ENCODE measurements at regions not wholly inside any gene's neighbourhood (a gene's known extent, or its start where the extent isn't known, plus 50 kb on each side); places are given as distances from the start of the nearest gene placed in this dataset.
"Not testable (repeated sequence)": the region's sequence is repeated elsewhere in the genome, so short reads cannot be mapped to it uniquely, and the experiment has no call there.

DNA sequence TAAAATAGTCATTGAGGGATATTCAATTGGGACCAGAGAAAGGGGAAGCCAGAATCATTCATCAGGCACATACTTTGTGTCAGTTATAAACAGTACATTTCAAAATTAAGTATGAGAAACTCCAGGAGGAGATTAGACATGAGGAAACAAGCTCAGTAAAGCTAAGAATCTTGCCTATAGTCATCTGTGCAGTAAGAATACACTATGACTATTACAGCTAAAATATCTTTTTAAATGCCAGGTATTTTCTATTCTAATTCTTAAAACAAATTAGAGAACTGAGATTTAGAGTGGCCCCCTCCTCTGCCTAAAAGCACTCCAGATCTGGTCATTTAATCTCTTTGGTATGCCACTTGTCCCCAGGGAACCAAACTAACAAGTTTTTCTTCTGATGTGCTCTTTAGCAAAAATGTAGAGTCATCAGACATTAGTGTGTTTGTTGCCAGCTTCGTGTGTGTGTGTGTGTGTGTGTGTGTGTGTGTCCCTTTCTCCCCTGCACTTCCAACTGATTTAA, 541.1 kb downstream of the TTLL7 start:
- ATAC-seq; DNase-seq (ENCODE audit: missing footprints); intact Hi-C loops (cut with DNase I): not testable (repeated sequence)

DNA sequence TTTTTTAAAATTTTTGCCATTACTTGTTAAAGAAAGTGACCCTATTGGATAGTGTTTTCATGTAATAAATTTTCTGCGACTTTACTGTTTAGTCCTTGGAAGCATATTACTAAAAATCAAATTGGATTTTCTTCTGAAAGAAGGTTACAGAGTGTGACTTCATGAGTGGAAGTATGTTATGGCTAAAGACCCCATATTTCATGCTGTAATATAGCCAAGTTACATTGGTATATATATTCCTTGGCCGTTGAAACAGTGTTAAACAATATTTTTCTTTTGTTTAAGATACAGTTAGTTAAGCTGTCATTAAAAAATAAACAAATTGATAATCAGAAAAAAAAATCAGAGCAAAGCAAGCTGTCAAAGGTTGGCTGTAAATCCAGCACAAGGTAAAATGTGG, 541.7 kb downstream of the TTLL7 start:
- ATAC-seq; intact Hi-C loops (cut with DNase I): not testable (repeated sequence)

DNA sequence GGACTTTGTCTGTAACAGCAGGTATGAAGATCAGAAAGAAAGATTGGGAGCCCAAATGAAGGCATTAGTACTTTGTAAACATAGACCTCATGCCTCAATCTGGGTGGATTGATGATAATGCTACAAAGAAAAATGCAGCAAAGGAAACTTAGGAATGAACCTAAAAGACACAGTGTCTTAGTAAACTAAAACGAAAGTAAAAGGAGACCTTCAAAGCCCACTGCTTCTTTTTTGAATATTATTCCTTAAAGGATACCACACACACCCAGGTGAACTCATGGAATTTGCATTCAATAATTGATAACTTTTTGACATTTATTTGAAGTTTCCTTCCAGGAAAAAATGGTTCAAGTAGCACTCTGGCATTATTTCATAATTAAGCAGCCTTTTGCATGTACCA, 543.2 kb downstream of the TTLL7 start:
- not testable (repeated sequence) for DNase-seq (ENCODE audit: missing footprints); ATAC-seq

More for the DNA sequence above, 541.7 kb downstream of the TTLL7 start:
- not testable (repeated sequence) for DNase-seq (ENCODE audit: missing footprints)

GRCh38 chr1:83445873-83446272, 553.1 kb downstream of the TTLL7 start:
- ATAC-seq; intact Hi-C loops (cut with DNase I); DNase-seq (ENCODE audit: missing footprints): not testable (repeated sequence)

More for the DNA sequence above, 543.2 kb downstream of the TTLL7 start:
- intact Hi-C loops (cut with DNase I) = not testable (repeated sequence)

GRCh38 chr1:83442412-83442811, 556.5 kb downstream of the TTLL7 start:
- DNase-seq (ENCODE audit: missing footprints); intact Hi-C loops (cut with DNase I); ATAC-seq: not testable (repeated sequence)

DNA sequence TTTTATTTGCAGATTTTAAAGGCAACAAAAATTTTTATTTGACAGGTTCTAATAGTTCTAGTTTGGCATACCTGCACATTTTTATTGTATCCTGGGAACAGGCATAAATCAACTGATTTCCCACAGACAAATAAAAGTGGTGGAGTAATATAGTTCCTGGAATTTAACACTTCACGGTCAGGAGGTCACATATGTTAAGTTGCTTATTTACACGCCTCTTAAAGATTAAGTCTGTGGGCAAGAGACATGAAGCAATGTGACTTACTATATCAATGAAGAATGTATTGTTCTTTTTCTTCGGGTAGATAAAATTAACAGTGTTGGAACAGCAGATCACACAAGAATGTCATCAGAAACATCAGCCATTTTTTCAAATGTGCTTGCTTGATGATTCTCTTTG, 558.3 kb downstream of the TTLL7 start:
- intact Hi-C loops (cut with DNase I); DNase-seq (ENCODE audit: missing footprints); ATAC-seq: not testable (repeated sequence)

GRCh38 chr1:83440021-83440420, 558.9 kb downstream of the TTLL7 start:
- ATAC-seq; DNase-seq (ENCODE audit: missing footprints); intact Hi-C loops (cut with DNase I): not testable (repeated sequence)

DNA sequence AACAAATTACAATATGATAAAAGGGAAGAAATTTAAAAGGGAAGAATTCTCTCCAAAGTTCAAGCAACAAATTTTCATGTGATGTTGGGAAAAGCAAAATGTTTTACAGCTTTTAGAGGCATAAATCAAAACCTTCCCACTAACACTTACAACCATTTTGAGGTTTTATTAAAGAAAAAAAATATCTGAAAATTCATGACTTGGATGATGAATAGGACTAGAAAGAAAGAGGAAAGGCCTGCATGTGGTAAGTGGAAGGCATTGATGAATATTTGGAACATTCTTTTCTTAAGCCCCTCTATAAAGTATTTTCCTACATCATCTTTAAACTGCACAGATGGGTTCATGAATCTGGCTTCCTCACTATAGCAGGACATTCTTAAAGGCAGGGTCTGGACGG, 560.6 kb downstream of the TTLL7 start:
- intact Hi-C loops (cut with DNase I); ATAC-seq: not testable (repeated sequence)

DNA sequence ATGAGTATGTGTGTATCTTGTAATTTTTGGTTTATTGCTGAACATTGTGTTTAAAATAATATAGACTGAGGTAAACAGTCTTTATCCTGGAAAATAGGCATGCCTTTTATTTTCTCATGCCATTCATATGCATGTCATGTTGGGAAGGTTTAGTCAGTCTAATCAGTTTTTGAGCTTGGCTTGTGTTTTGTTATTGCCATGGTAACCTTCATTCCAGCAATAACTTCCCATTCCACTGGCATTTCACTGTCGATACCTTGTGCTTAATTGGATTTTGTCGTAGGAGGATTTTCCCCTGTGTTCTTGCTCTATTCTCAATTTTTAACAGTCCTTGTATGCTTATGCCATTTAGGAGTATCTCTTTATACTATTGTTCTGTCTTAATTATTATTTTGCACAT, 563.6 kb downstream of the TTLL7 start:
- ATAC-seq; DNase-seq (ENCODE audit: missing footprints); intact Hi-C loops (cut with DNase I): not testable (repeated sequence)

More for the DNA sequence above, 560.6 kb downstream of the TTLL7 start:
- not testable (repeated sequence) for DNase-seq (ENCODE audit: missing footprints)

DNA sequence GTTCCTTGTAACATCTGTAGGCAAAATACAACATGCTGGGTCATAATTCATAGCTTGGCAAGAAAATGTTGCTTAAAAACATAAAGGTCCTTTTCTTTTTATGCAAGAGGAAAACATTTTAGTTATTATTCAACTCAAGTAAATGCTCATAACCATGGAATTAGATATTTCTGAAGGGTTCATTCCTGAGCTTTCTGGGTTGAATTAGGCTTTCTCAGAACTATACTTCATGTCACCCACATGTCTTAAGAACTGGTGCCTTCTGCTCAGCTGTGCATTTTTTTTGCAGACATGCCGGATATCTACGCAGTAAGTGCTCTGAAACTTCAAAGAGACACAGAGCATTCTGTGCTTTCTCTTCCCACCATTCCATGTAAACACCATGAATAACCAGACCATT, 571.4 kb downstream of the TTLL7 start:
- not testable (repeated sequence) for ATAC-seq

DNA sequence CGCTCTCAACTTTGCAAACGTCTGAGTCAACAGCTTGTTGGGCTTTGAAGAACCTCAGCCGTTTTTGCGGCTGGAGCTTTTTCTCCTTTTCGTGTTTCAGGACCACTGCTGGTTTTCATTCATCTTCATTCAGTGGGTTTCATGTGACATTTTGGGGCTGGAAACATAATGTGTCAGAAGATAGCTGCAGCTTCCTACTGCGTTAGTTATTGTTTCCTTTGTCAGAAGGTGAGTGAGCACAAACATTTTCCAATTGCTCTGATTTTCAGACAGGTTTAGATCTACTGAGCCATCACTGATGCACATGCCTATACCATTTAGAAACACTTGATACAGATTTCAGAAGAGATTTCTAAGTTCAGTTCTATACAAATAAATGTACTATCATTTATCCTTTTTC, 575.5 kb downstream of the TTLL7 start:
- DNase-seq (ENCODE audit: missing footprints); intact Hi-C loops (cut with DNase I); ATAC-seq: not testable (repeated sequence)

More for the DNA sequence above, 571.4 kb downstream of the TTLL7 start:
- intact Hi-C loops (cut with DNase I); DNase-seq (ENCODE audit: missing footprints): not testable (repeated sequence)

DNA sequence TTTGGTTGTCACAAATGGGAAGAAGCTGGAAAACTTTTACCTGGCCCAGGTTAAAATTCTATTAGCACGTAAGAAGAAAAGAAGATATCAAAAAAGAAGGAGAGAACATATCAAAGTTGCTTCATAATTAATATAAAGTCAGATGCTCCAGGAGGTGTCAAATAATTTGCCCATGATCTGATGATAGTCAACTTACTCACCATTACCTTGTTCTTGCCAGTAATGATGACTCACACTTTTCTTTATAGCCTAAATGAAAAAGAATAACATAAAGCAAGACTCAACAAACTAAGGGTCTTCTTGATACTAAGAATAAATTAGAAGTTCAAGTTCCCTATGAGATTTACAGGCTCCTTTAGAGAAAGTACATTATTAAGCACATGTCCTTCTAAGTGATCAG, 580.4 kb downstream of the TTLL7 start:
- intact Hi-C loops (cut with DNase I) = no loop called here
- no peak for DNase-seq (ENCODE audit: missing footprints)
- no peak for ATAC-seq

- ATAC-seq; DNase-seq (ENCODE audit: missing footprints); intact Hi-C loops (cut with DNase I): not testable (repeated sequence)
These were observed 585.2 kb downstream of the TTLL7 start for GRCh38 chr1:83413839-83414107.

DNA sequence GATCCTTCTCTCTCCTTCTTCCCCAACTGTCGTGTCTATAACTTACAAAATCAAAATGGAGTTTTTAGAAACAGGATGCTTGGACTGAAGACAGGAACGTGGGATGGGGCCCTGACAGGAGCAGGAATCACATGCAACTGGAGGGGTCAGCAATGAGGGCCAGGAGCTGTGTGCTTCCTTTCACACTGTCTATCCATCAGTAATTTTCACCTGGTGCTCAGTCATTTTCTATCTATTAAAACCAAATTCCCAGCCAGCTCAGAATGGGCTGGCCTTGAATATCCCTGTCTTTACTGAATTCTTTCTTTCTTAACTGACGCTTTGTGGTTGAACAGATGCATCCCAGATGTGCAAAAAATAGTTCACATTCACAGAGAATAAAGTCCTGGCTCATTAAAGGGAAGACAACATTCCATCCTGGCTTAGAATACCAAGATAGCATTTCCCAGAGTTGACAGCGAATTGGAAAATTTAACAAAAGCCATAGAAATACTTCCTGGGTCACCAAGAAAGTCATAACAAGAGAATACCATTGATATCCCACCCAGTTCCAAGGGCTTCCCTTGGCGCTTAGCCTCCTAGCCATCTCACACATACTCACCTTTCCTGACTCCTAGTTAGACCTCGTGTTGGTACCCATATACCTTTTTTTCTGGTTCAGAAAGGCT, 588.1 kb downstream of the TTLL7 start:
- ATAC-seq; intact Hi-C loops (cut with DNase I); DNase-seq (ENCODE audit: missing footprints): not testable (repeated sequence)

DNA sequence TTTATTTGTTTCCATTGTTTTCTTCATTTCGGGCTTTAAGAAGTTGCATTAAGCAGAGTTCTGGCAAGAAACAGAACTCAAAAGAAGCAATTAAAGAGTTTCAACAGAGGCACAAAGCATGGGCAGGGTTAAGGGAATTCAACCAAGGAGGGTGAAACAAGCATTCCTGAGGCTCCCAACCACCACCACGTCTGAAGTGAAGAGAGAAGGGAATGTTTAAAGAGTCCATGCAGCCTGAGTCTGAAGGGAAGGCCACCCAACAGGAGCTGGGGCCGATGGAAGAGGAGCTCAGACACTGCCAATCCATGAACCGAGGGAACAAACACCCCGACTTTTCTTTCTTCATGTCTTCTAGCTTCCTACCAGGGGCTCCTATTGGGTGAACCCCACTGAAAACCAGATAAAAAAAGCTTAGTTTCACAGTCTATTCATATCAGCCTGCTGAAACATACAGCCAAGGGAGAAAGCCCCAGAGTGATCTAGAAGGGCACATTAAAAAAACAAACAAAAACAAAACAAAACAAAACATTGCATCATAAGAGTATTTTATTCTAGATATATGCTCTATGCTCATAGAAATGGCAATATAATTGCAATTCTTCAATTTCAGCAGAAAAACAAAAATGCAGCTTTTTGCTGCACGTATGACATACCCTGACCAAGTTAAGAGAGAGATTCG, 592.1 kb downstream of the TTLL7 start:
- intact Hi-C loops (cut with DNase I) = not testable (repeated sequence)

DNA sequence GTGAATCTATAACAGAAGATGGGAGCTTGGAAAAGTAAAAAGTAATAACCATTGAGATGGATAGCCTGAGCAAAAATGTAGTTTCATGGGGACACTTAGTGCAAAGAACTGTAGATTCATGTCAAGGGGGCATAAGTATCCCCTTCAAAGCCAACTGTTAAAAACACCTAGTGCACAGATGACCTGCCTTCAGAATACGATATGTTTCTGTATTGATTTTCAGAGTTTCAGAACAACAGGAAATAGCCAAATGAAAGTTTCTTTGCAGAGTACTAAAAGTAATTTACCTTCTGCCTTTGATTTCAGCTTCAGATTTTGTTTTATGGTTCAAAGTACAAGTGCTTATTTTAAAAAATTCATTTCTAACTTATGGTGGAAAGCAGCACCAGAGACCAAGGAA, 593.1 kb downstream of the TTLL7 start:
- DNase-seq (ENCODE audit: missing footprints); ATAC-seq; intact Hi-C loops (cut with DNase I): not testable (repeated sequence)

More for the DNA sequence above, 592.1 kb downstream of the TTLL7 start:
- not testable (repeated sequence) for ATAC-seq; DNase-seq (ENCODE audit: missing footprints)

DNA sequence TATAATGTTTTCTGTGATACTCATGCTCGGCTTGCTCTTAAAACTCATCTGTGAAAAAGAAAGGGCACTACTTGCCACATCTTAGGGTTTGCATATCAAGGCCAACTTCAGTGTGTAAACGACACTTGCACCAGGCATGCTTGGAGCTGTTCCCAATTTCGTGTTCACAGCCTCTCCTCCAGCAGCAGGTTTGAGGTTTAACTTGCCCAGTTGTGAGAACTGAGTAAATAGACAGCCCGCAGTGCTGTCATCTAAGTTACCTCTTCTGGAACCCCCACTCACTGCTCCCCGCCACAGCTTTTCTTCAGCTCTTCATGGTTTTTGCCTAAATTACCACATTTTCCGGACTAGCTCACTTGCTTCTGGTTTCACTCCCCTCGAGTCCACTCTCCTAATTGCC, 595.4 kb downstream of the TTLL7 start:
- DNase-seq (ENCODE audit: missing footprints); ATAC-seq; intact Hi-C loops (cut with DNase I): not testable (repeated sequence)

DNA sequence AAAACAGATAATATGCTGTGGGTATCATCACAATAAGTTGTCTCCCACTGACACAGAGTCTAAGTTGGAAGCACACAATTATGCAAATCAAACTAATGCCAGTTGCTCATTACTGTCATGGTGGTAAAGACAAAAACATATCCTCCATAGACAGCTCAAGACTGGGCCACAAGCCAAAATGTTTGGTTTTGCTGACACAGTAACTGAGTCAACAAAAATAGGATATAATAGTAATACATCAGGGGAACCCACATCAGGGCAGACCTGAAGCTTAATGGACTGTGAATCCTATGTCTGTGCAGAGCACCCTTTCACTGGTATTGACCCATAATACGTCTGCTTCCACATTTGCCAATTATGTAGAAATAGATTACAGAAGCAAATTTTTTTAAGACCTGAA, 597.8 kb downstream of the TTLL7 start:
- DNase-seq (ENCODE audit: missing footprints); ATAC-seq; intact Hi-C loops (cut with DNase I): not testable (repeated sequence)

DNA sequence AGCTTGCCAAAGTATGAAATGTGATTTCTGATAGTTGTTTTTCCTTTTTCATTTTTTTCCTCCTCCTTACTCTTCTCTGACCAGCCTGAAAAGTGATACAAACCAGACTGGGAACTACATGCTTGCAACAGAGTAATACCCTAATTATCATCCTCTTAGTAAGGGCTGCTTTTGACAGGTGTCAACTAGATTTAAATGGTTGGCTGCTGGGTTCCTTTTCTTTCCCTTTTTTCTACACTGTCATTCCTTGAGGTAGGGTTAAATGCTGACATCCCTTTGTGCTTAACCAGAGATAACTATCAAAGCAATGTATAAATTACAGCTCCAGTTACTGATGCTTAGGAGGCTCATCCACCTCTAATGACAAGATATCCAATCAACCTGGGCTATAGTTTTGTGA, 598.8 kb downstream of the TTLL7 start:
- DNase-seq (ENCODE audit: missing footprints); ATAC-seq; intact Hi-C loops (cut with DNase I): not testable (repeated sequence)

- DNase-seq (ENCODE audit: missing footprints); intact Hi-C loops (cut with DNase I); ATAC-seq: not testable (repeated sequence)
These were observed 600.8 kb downstream of the TTLL7 start for GRCh38 chr1:83398125-83398524.

All from Right ventricle myocardium inferior (tissue), 1 donor.